H1 (cell line): ENCODE measurements at regions not wholly inside any gene's neighbourhood (a gene's known extent, or its start where the extent isn't known, plus 50 kb on each side); places are given as distances from the start of the nearest gene placed in this dataset.

Source experiments
- CTCF ChIA-PET: fragments of 300-600 bp; sonication (Branson Sonifier 250); formaldehyde crosslinking; loops from one replicate; lab custom pipeline; 2021; ENCODE audit not compliant: partially characterized antibody; lab: Charles Lee
- POLR2A ChIA-PET: fragments of 300-600 bp; sonication (Branson Sonifier 250); formaldehyde crosslinking; loops from one replicate; lab custom pipeline; 2021; ENCODE audit warnings: inconsistent platforms; ENCODE audit not compliant: partially characterized antibody; lab: Charles Lee
- DNase-seq, 2 experiments: peaks; one replicate each; pipeline versions ENCODE4 v3.0.0 to v3.0.0-alpha.2; 2010 to 2022; ENCODE audit warnings: low spot score in 2 of 2, low read depth in 1 of 2, mixed read lengths in 1 of 2
- FAIRE-seq: peaks from 2 replicates; lab custom pipeline; 2011; peaks lifted over from hg19 to GRCh38; lab: Jason Lieb, UNC
- H2AFZ ChIP-seq: 2 replicates; pipeline ENCODE4 v1.8.1; 2012; ENCODE audit warnings: low read length, inconsistent platforms
- H2AK5ac ChIP-seq: 2 replicates; pipeline ENCODE4 v1.6.1; 2013; ENCODE audit warnings: low read depth, low read length
- H2BK120ac ChIP-seq: replicated peaks from 2 replicates; pipeline ENCODE3; 2013; ENCODE audit warnings: low read depth, low read length, inconsistent platforms
- H2BK12ac ChIP-seq: 2 replicates; pipeline ENCODE4 v1.6.1; 2013; ENCODE audit warnings: low read depth, low read length
- H2BK15ac ChIP-seq: 2 replicates; pipeline ENCODE4 v1.6.1; 2013; ENCODE audit warnings: low read length
- H2BK20ac ChIP-seq: 2 replicates; pipeline ENCODE4 v1.6.1; 2013; ENCODE audit warnings: low read length
- H2BK5ac ChIP-seq: 2 replicates; pipeline ENCODE4 v1.6.1; 2013; ENCODE audit warnings: low read depth, low read length
- H3K14ac ChIP-seq: 2 replicates; pipeline ENCODE4 v1.6.1; 2013; ENCODE audit warnings: inconsistent platforms; ENCODE audit not compliant: insufficient read length
- H3K18ac ChIP-seq: 2 replicates; pipeline ENCODE4 v1.6.1; 2013; ENCODE audit warnings: low read length; ENCODE audit errors: extremely low read depth
- H3K23ac ChIP-seq: 2 replicates; pipeline ENCODE4 v1.6.1; 2013; ENCODE audit warnings: inconsistent platforms; ENCODE audit not compliant: insufficient read length
- H3K23me2 ChIP-seq: 2 replicates; pipeline ENCODE4 v1.6.1; 2013; ENCODE audit warnings: low read depth, low read length
- H3K27ac ChIP-seq: 2 replicates; pipeline ENCODE4 v1.6.1; 2011; ENCODE audit warnings: low read depth, low read length, inconsistent platforms
- H3K27me3 ChIP-seq, 4 experiments: replicated peaks in 1 of 4; 1 replicate in 1 of 4; 2 replicates in 3 of 4; pipeline versions ENCODE4 v1.6.1 to v1.8.1; 2011 to 2013; ENCODE audit warnings: low read length in 3 of 4, mild to moderate bottlenecking in 3 of 4, inconsistent platforms in 2 of 4, mixed read lengths in 2 of 4, moderate library complexity in 1 of 4; ENCODE audit not compliant: control insufficient read depth in 3 of 4, insufficient read depth in 3 of 4; ENCODE audit errors: extremely low read depth in 1 of 4
- H3K36me3 ChIP-seq, 4 experiments: 2 replicates each; pipeline versions ENCODE4 v1.6.1 to v1.8.1; 2011 to 2013; ENCODE audit warnings: mild to moderate bottlenecking in 4 of 4, low read length in 3 of 4, moderate library complexity in 2 of 4, control low read depth in 1 of 4, inconsistent platforms in 1 of 4; ENCODE audit not compliant: insufficient read depth in 4 of 4, control insufficient read depth in 2 of 4
- H3K4ac ChIP-seq: replicated peaks from 2 replicates; pipeline ENCODE3; 2013; ENCODE audit warnings: low read length, low read depth, mixed read lengths, inconsistent platforms; ENCODE audit not compliant: insufficient read length
- H3K4me1 ChIP-seq, 4 experiments: replicated peaks in 1 of 4; 1 replicate in 1 of 4; 2 replicates in 3 of 4; pipeline versions ENCODE4 v1.6.1 to v1.8.1; 2011 to 2013; ENCODE audit warnings: low read length in 3 of 4, inconsistent platforms in 2 of 4, mixed read lengths in 1 of 4; ENCODE audit not compliant: insufficient read depth in 4 of 4, control insufficient read depth in 3 of 4
- H3K4me2 ChIP-seq, 2 experiments: 2 replicates each; pipeline versions ENCODE4 v1.6.1 to v1.8.1; 2011 to 2013; ENCODE audit warnings: low read depth in 2 of 2, low read length in 2 of 2, control low read depth in 1 of 2, inconsistent platforms in 1 of 2, mild to moderate bottlenecking in 1 of 2; ENCODE audit not compliant: insufficient read depth in 1 of 2
- H3K4me3 ChIP-seq, 4 experiments: fragments of 200-600, 300-600 bp in 1 of 4; sonication (generic), shearing (Covaris generic), sonication (Bioruptor Twin) in 1 of 4; 2 replicates each; pipeline versions ENCODE4 v1.5.1 to v1.8.1; 2011 to 2016; ENCODE audit warnings: low read length in 4 of 4, low read depth in 3 of 4, control low read depth in 2 of 4, inconsistent platforms in 2 of 4, mild to moderate bottlenecking in 2 of 4, mixed read lengths in 1 of 4, moderate library complexity in 1 of 4; ENCODE audit not compliant: insufficient read depth in 2 of 4; ENCODE audit errors: extremely low read depth in 1 of 4
- H3K56ac ChIP-seq: replicated peaks from 2 replicates; pipeline ENCODE3; 2013; ENCODE audit warnings: low read depth, mild to moderate bottlenecking, mixed read lengths, low read length, inconsistent platforms; ENCODE audit not compliant: insufficient read length
- H3K79me1 ChIP-seq: 2 replicates; pipeline ENCODE4 v1.6.1; 2013; ENCODE audit warnings: low read depth, low read length, control low read depth
- H3K79me2 ChIP-seq, 2 experiments: 2 replicates each; pipeline versions ENCODE4 v1.6.1 to v1.8.1; 2012 to 2013; ENCODE audit warnings: low read length in 2 of 2, mild to moderate bottlenecking in 2 of 2, inconsistent platforms in 1 of 2; ENCODE audit not compliant: insufficient read depth in 2 of 2, control insufficient read depth in 1 of 2
- H3K9ac ChIP-seq, 4 experiments: replicated peaks in 1 of 4; 1 replicate in 1 of 4; 2 replicates in 3 of 4; pipeline versions ENCODE4 v1.6.1 to v1.8.1; 2011 to 2013; ENCODE audit warnings: low read depth in 3 of 4, low read length in 3 of 4, control low read depth in 2 of 4, mild to moderate bottlenecking in 2 of 4, moderate library complexity in 2 of 4, inconsistent platforms in 1 of 4; ENCODE audit errors: extremely low read depth in 1 of 4
- H3K9me3 ChIP-seq, 2 experiments: 2 replicates each; pipeline versions ENCODE4 v1.6.1 to v1.8.1; 2012 to 2013; ENCODE audit warnings: mild to moderate bottlenecking in 2 of 2, moderate library complexity in 2 of 2, control low read depth in 1 of 2, inconsistent platforms in 1 of 2, low read depth in 1 of 2, low read length in 1 of 2, mixed read lengths in 1 of 2; ENCODE audit not compliant: insufficient read depth in 2 of 2
- H4K20me1 ChIP-seq, 2 experiments: replicated peaks in 1 of 2; 2 replicates each; pipeline versions ENCODE3 to v1.8.1; 2011 to 2013; ENCODE audit warnings: inconsistent platforms in 2 of 2, low read length in 2 of 2, mild to moderate bottlenecking in 1 of 2; ENCODE audit not compliant: insufficient read depth in 2 of 2, control insufficient read depth in 1 of 2
- H4K5ac ChIP-seq: 2 replicates; pipeline ENCODE4 v1.6.1; 2013; ENCODE audit warnings: low read length, low read depth, mixed read lengths, inconsistent platforms; ENCODE audit not compliant: insufficient read length
- H4K8ac ChIP-seq: 2 replicates; pipeline ENCODE4 v1.8.0; 2013; ENCODE audit warnings: mild to moderate bottlenecking, moderate library complexity, low read length, inconsistent platforms; ENCODE audit not compliant: insufficient read depth; ENCODE audit errors: extremely low read depth
- H4K91ac ChIP-seq: replicated peaks from 2 replicates; pipeline ENCODE3; 2013; ENCODE audit warnings: low read length, mixed read lengths, inconsistent platforms; ENCODE audit not compliant: insufficient read length
- HDAC2 ChIP-seq, 2 experiments: fragments of 300-600 bp in 1 of 2; sonication (generic) in 1 of 2; IDR thresholded peaks; 2 replicates each; pipeline ENCODE4 v1.6.1; 2011 to 2012; ENCODE audit warnings: low read depth in 2 of 2, low read length in 2 of 2, mild to moderate bottlenecking in 2 of 2, moderate library complexity in 2 of 2, borderline replicate concordance in 1 of 2, inconsistent platforms in 1 of 2
- RXRA ChIP-seq: IDR thresholded peaks from 2 replicates; pipeline ENCODE4 v1.6.1; 2011; ENCODE audit warnings: low read depth, mild to moderate bottlenecking, low read length, moderate library complexity; ENCODE audit not compliant: insufficient read depth
- SP4 ChIP-seq: IDR thresholded peaks from 2 replicates; pipeline ENCODE4 v1.6.1; 2012; ENCODE audit warnings: low read length, inconsistent platforms
- TAF1 ChIP-seq: IDR thresholded peaks from 2 replicates; pipeline ENCODE4 v1.6.1; 2011; ENCODE audit warnings: mild to moderate bottlenecking, low read depth, low read length
- YY1 ChIP-seq: IDR thresholded peaks from 2 replicates; pipeline ENCODE4 v1.6.1; 2011; ENCODE audit warnings: low read depth, mild to moderate bottlenecking, low read length
- WGBS, 2 experiments: shearing (Covaris generic) in 1 of 2; methylation state at CpG; one replicate each; pipeline versions ENCODE4 v1.1.6 to v1.1.7; 2013 to 2015; ENCODE audit warnings: low lambda C conversion rate in 2 of 2, mixed read lengths in 2 of 2, inconsistent platforms in 1 of 2, low coverage in 1 of 2, missing lambda C conversion rate in 1 of 2; ENCODE audit not compliant: insufficient replicate concordance in 2 of 2, insufficient coverage in 1 of 2, insufficient read length in 1 of 2; ENCODE audit errors: extremely low coverage in 1 of 2, missing lambda C conversion rate in 1 of 2; 5-methylcytosine and 5-hydroxymethylcytosine counted together

DNA sequence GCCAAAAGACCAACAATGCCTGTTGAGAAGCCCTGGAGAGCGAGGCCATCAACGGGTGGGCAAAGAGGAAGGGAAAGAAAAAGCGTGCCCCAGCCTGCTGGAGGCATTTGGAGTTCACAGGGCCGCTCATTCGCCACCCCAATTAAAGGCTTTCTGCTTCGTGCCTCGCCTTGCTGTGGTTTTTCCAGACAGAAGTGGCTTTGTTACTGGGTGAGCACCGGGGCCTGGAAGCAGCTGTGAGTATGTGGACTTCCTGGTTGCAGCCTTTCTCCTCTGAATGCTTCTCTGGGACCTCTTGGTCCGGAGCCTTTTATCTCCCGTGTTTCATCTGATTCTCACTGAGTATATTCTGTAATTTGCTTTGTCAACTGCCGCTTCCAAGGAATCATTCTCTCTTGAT lies 118.1 kb upstream of the EGR2 start:
- TF ChIP-seq SP4 (no peak), HDAC2 (IDR thresholded peaks at IDR 0.05; ENCODE audit: borderline replicate concordance in 1 of 2, low read depth in 2 of 2, low read length in 2 of 2) (no peak), RXRA (no peak), YY1 (no peak), TAF1 (no peak)
- no peaks in the 10 kb centered on the region for H3K79me1 ChIP-seq
- peak overlapping the region; percentile 63; the same call in 1 of the 2 replicates for H2AFZ ChIP-seq
- H3K4me3 ChIP-seq: no peak overlapping the region
- H3K4ac ChIP-seq: no peak overlapping the region
- H2BK15ac ChIP-seq: no peak overlapping the region
- no peak overlapping the region for H3K56ac ChIP-seq
- H4K20me1 ChIP-seq: no peaks in the 10 kb centered on the region
- H3K14ac ChIP-seq: no peak overlapping the region
- no peak overlapping the region for H3K18ac ChIP-seq
- peak overlapping the region; percentile 57; the same call in 1 of the 2 replicates for H4K8ac ChIP-seq
- no peak overlapping the region for H4K5ac ChIP-seq
- no peak overlapping the region for H2BK120ac ChIP-seq
- no peaks in the 10 kb centered on the region for H3K23me2 ChIP-seq
- no peak overlapping the region for H3K9ac ChIP-seq
- POLR2A ChIA-PET: no interaction called here
- peaks cover 0 to 3% of the 10 kb centered on the region in 2 experiments; a peak in 1 of 4 replicates for H3K9me3 ChIP-seq
- no peak overlapping the region for H2BK20ac ChIP-seq
- H2AK5ac ChIP-seq: no peak overlapping the region
- H3K4me1 ChIP-seq: no peaks in the 10 kb centered on the region
- DNase-seq (no peak), FAIRE-seq (no peak)
- CTCF ChIA-PET: interaction anchor here (1.0 to 1.9 kb wide), 3 partner anchors 39 to 324 kb away, joined by 3 to 4 read pairs (median 3); no protein-coding TSS in a partner anchor
- no peak overlapping the region for H3K4me2 ChIP-seq
- no peaks in the 10 kb centered on the region for H3K79me2 ChIP-seq
- WGBS, 2 experiments: 95% methylated on average over 10 of the region's 11 CpGs; no CpG with 5 or more reads in 1 of the 2 experiments
- H3K27ac ChIP-seq: no peak overlapping the region
- H3K36me3 ChIP-seq: no peaks in the 10 kb centered on the region
- no peak overlapping the region for H2BK12ac ChIP-seq
- no peak overlapping the region for H4K91ac ChIP-seq
- H2BK5ac ChIP-seq: no peak overlapping the region
- no peak overlapping the region for H3K23ac ChIP-seq
- no peaks in the 10 kb centered on the region for H3K27me3 ChIP-seq
